HL-60 (cell line): ENCODE measurements at regions not wholly inside any gene's neighbourhood (a gene's known extent, or its start where the extent isn't known, plus 50 kb on each side); places are given as distances from the start of the nearest gene placed in this dataset.

Source experiments
- DNase-seq, 2 experiments: peaks; one replicate each; pipeline ENCODE4 v3.0.0-alpha.2; 2010 to 2020; ENCODE audit warnings: low read depth in 1 of 2, low spot score in 1 of 2
- H3K27ac ChIP-seq: fragments of 250-450 bp; sonication (Bioruptor Pico); replicated peaks from 2 replicates; pipeline ENCODE4 v1.5.1; 2020; ENCODE audit warnings: mild to moderate bottlenecking, moderate library complexity
- H3K27me3 ChIP-seq: fragments of 250-450 bp; sonication (Bioruptor Pico); 2 replicates; pipeline ENCODE4 v1.5.1; 2021; ENCODE audit warnings: mild to moderate bottlenecking, moderate library complexity; ENCODE audit not compliant: insufficient read depth, poor library complexity, severe bottlenecking
- H3K4me3 ChIP-seq: replicated peaks from 2 replicates; pipeline ENCODE4 v1.5.1; 2011; ENCODE audit warnings: mild to moderate bottlenecking, control low read depth, low read length; ENCODE audit not compliant: insufficient read depth
- GABPA ChIP-seq: IDR thresholded peaks from 2 replicates; pipeline ENCODE4 v1.6.1; 2012; ENCODE audit warnings: low read depth
- POLR2AphosphoS5 ChIP-seq: IDR thresholded peaks from 2 replicates; pipeline ENCODE4 v1.6.1; 2012; ENCODE audit warnings: low read depth
- SPI1 ChIP-seq: IDR thresholded peaks from 2 replicates; pipeline ENCODE4 v1.6.1; 2012; ENCODE audit warnings: low read depth, mild to moderate bottlenecking, borderline replicate concordance
- TF ChIP-seq, protein P1 (sequence below): IDR thresholded peaks from one replicate; pipeline ENCODE4 v1.5.1; 2011; ENCODE audit warnings: low read length, control low read depth, inconsistent platforms; ENCODE audit not compliant: insufficient read depth
- TF ChIP-seq, protein P2 (sequence below): IDR thresholded peaks from 2 replicates; pipeline ENCODE4 v1.6.1; 2012; ENCODE audit warnings: low read depth; ENCODE audit not compliant: insufficient replicate concordance

- DNase-seq: no peak
- TF ChIP-seq GABPA: no peak
- TF ChIP-seq, protein P1, sequence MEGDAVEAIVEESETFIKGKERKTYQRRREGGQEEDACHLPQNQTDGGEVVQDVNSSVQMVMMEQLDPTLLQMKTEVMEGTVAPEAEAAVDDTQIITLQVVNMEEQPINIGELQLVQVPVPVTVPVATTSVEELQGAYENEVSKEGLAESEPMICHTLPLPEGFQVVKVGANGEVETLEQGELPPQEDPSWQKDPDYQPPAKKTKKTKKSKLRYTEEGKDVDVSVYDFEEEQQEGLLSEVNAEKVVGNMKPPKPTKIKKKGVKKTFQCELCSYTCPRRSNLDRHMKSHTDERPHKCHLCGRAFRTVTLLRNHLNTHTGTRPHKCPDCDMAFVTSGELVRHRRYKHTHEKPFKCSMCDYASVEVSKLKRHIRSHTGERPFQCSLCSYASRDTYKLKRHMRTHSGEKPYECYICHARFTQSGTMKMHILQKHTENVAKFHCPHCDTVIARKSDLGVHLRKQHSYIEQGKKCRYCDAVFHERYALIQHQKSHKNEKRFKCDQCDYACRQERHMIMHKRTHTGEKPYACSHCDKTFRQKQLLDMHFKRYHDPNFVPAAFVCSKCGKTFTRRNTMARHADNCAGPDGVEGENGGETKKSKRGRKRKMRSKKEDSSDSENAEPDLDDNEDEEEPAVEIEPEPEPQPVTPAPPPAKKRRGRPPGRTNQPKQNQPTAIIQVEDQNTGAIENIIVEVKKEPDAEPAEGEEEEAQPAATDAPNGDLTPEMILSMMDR: no peak
- no peak overlapping the region for H3K4me3 ChIP-seq
- H3K27ac ChIP-seq: no peak overlapping the region
- no peaks in the 10 kb centered on the region for H3K27me3 ChIP-seq
Measured at GRCh38 chr13:64767054-64767453, 2463.1 kb downstream of the PCDH9 start.

DNA sequence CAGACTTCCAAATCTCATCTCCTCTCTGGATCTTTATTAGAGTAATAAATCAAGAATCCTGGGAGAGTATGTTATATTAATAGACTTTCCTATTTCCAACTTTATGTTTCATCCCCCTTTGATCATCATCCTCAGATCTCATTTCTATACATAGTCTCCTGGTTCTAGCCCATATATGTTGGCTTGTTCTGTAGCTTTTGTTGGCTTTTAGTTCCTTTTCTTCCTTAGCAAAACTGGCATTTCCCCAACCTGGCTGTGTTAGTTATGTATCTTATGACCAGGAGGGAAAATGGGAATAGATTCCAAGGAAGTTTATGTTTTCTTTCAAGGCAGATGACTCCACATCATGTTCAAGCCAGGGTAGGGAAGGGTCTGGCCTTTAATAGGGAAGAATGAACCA lies 2464.5 kb downstream of the PCDH9 start:
- Histone ChIP-seq H3K4me3 (no peak overlapping the region), H3K27ac (no peak overlapping the region), H3K27me3 (no peaks in the 10 kb centered on the region)
- DNase-seq: no peak
- TF ChIP-seq SPI1 (no peak), POLR2AphosphoS5 (no peak), GABPA (no peak)
- TF ChIP-seq, protein P2, sequence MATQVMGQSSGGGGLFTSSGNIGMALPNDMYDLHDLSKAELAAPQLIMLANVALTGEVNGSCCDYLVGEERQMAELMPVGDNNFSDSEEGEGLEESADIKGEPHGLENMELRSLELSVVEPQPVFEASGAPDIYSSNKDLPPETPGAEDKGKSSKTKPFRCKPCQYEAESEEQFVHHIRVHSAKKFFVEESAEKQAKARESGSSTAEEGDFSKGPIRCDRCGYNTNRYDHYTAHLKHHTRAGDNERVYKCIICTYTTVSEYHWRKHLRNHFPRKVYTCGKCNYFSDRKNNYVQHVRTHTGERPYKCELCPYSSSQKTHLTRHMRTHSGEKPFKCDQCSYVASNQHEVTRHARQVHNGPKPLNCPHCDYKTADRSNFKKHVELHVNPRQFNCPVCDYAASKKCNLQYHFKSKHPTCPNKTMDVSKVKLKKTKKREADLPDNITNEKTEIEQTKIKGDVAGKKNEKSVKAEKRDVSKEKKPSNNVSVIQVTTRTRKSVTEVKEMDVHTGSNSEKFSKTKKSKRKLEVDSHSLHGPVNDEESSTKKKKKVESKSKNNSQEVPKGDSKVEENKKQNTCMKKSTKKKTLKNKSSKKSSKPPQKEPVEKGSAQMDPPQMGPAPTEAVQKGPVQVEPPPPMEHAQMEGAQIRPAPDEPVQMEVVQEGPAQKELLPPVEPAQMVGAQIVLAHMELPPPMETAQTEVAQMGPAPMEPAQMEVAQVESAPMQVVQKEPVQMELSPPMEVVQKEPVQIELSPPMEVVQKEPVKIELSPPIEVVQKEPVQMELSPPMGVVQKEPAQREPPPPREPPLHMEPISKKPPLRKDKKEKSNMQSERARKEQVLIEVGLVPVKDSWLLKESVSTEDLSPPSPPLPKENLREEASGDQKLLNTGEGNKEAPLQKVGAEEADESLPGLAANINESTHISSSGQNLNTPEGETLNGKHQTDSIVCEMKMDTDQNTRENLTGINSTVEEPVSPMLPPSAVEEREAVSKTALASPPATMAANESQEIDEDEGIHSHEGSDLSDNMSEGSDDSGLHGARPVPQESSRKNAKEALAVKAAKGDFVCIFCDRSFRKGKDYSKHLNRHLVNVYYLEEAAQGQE: no peak
- TF ChIP-seq, protein P1: no peak

- H3K27ac ChIP-seq: no peak overlapping the region
- TF ChIP-seq, protein P1: no peak
- TF ChIP-seq, protein P2: no peak
- TF ChIP-seq GABPA: no peak
- TF ChIP-seq POLR2AphosphoS5: no peak
- no peak for TF ChIP-seq SPI1
- no peaks in the 10 kb centered on the region for H3K27me3 ChIP-seq
- DNase-seq: no peak
- no peak overlapping the region for H3K4me3 ChIP-seq
Measured at GRCh38 chr13:64758521-64759244, 2471.5 kb downstream of the PCDH9 start.

DNA sequence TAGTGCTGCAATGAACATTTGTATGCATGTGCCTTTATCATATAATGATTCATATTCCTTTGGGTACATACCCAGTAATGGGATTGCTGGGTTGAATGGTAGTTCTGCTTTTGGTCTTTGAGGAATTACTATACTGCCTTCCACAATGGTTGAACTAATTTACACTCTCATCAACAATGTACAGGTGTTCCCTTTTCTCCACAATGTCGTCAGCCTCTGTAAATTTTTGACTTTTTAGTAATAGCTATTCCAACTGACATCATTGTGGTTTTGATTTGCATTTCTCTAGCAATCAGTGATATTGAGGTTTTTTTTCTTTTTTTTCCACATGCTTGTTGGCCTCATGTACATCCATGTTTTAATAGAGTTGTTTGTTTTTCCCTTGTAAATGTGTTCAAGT lies 2473.5 kb downstream of the PCDH9 start:
- TF ChIP-seq SPI1: no peak
- TF ChIP-seq GABPA: no peak
- TF ChIP-seq, protein P1: no peak
- TF ChIP-seq, protein P2: no peak
- TF ChIP-seq POLR2AphosphoS5: no peak
- no peaks in the 10 kb centered on the region for H3K27me3 ChIP-seq
- DNase-seq: no peak
- H3K4me3 ChIP-seq: no peak overlapping the region
- H3K27ac ChIP-seq: no peak overlapping the region
